ENCODE measurements at regions not wholly inside any gene's neighbourhood (a gene's known extent, or its start where the extent isn't known, plus 50 kb on each side); places are given as distances from the start of the nearest gene placed in this dataset.

- no peak for TF ChIP-seq CTCF (IDR thresholded peaks at IDR 0.05)
- H3K9me3 ChIP-seq: no peaks in the 10 kb centered on the region
- DNase-seq: no peak
- no peak overlapping the region for H3K4me3 ChIP-seq
- no peaks in the 10 kb centered on the region for H3K27me3 ChIP-seq
- no peaks in the 10 kb centered on the region for H3K4me1 ChIP-seq
- H3K36me3 ChIP-seq: no peaks in the 10 kb centered on the region
- intact Hi-C loops (cut with DNase I; ENCODE audit: low total_unique reads): no loop called here
- no peak overlapping the region for H3K27ac ChIP-seq
These were observed 159.3 kb downstream of the PTPN20 start for GRCh38 chr10:47070541-47070940.

DNA sequence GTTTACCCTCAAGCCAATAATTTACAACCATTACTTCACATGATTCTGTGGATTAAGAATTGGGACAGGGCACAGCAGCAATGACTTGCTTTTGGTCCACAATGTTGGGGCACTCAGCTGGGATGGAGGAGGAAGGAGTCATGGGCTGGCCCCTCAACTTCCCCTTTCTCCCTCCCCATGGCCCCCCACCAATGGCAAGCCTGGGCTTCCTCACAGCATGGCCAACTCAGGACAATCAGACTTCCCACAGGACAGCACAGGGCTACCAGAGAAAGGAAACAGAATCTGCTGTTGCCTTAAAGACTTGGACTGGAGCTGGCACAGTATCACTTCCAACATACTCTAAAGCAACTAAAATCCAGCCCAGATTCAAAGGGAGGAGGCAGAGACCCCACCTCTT is 160.7 kb downstream of the PTPN20 start:
- TF ChIP-seq CTCF (IDR thresholded peaks at IDR 0.05): no peak
- no peak overlapping the region for H3K27ac ChIP-seq
- H3K4me1 ChIP-seq: no peaks in the 10 kb centered on the region
- DNase-seq: no peak
- intact Hi-C loops (cut with DNase I; ENCODE audit: low total_unique reads): no loop called here
- no peak overlapping the region for H3K4me3 ChIP-seq
- H3K36me3 ChIP-seq: no peaks in the 10 kb centered on the region
- H3K9me3 ChIP-seq: no peaks in the 10 kb centered on the region
- no peaks in the 10 kb centered on the region for H3K27me3 ChIP-seq

DNA sequence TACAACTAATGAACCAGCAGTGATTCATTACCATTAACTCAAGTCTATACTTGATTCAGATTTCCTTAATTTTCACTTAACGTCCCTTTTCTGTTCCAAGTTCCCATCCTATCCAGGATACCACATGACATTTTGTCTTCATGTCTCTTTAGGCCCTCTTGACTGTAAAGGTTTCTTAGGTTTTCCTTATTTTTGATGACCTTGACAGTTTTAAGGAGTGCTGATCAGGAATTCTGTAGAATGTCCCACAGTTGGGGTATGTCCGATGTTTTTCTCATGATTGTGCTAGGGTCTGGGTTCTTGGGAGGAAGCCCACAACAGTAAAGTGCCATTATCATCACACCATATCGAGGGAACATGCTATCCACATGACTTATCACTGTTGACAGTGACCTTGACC is 162.7 kb downstream of the PTPN20 start:
- Histone ChIP-seq H3K36me3 (no peaks in the 10 kb centered on the region), H3K9me3 (no peaks in the 10 kb centered on the region), H3K27me3 (no peaks in the 10 kb centered on the region), H3K27ac (no peak overlapping the region), H3K4me3 (no peak overlapping the region), H3K4me1 (no peaks in the 10 kb centered on the region)
- no peak for TF ChIP-seq CTCF (IDR thresholded peaks at IDR 0.05)
- no peak for DNase-seq
- intact Hi-C loops (cut with DNase I; ENCODE audit: low total_unique reads): no loop called here

GRCh38 chr10:47076949-47077361 is 165.7 kb downstream of the PTPN20 start:
- no peak for DNase-seq
- Histone ChIP-seq H3K4me3 (no peak overlapping the region), H3K27me3 (peaks cover 0 to 6% of the 10 kb centered on the region in 2 donors), H3K4me1 (no peaks in the 10 kb centered on the region), H3K27ac (no peak overlapping the region), H3K36me3 (no peaks in the 10 kb centered on the region), H3K9me3 (no peaks in the 10 kb centered on the region)
- intact Hi-C loops (cut with DNase I; ENCODE audit: low total_unique reads): no loop called here
- no peak for TF ChIP-seq CTCF (IDR thresholded peaks at IDR 0.05)

GRCh38 chr10:47077386-47077785 is 166.2 kb downstream of the PTPN20 start:
- intact Hi-C loops (cut with DNase I; ENCODE audit: low total_unique reads): no loop called here
- H3K9me3 ChIP-seq: no peaks in the 10 kb centered on the region
- H3K4me1 ChIP-seq: no peaks in the 10 kb centered on the region
- peaks cover 0 to 6% of the 10 kb centered on the region in 2 donors for H3K27me3 ChIP-seq
- H3K36me3 ChIP-seq: no peaks in the 10 kb centered on the region
- DNase-seq: no peak
- H3K4me3 ChIP-seq: no peak overlapping the region
- no peak for TF ChIP-seq CTCF (IDR thresholded peaks at IDR 0.05)
- no peak overlapping the region for H3K27ac ChIP-seq

- Histone ChIP-seq H3K36me3 (no peaks in the 10 kb centered on the region), H3K9me3 (no peaks in the 10 kb centered on the region), H3K27ac (no peak overlapping the region), H3K4me1 (no peaks in the 10 kb centered on the region), H3K4me3 (no peak overlapping the region), H3K27me3 (peaks cover 0 to 6% of the 10 kb centered on the region in 2 donors)
- intact Hi-C loops (cut with DNase I; ENCODE audit: low total_unique reads): no loop called here
- no peak for DNase-seq
- no peak for TF ChIP-seq CTCF (IDR thresholded peaks at IDR 0.05)
These were observed 166.7 kb downstream of the PTPN20 start for GRCh38 chr10:47077941-47078340.
